Endothelial cell of umbilical vein (primary cell): ENCODE measurements at regions not wholly inside any gene's neighbourhood (a gene's known extent, or its start where the extent isn't known, plus 50 kb on each side); places are given as distances from the start of the nearest gene placed in this dataset.

Experiments
- BruUV-seq: library from RNA; stranded (reverse); fragments of 400-500 nt; replicated peaks from 2 replicates; lab custom pipeline; 2021; lab: Mats Ljungman, UMichigan
- CTCF ChIA-PET: fragments of 300-600, 350-600 bp; sonication (Branson Sonifier 250); formaldehyde crosslinking; loops from one replicate; lab custom pipeline; 2021; ENCODE audit warnings: antibody characterized with exemption, inconsistent platforms; lab: Charles Lee
- POLR2A ChIA-PET: fragments of 300-600, 350-600 bp; sonication (Branson Sonifier 250); formaldehyde crosslinking; loops from one replicate; lab custom pipeline; 2021; ENCODE audit warnings: antibody characterized with exemption, inconsistent platforms; lab: Charles Lee
- DNase-seq: peaks from one replicate; pipeline ENCODE4 v3.0.0-alpha.2; 2011; ENCODE audit warnings: low read depth, low spot score
- FAIRE-seq: peaks from 2 replicates; lab custom pipeline; 2011; peaks lifted over from hg19 to GRCh38; lab: Jason Lieb, UNC
- H2AFZ ChIP-seq: 2 replicates; pipeline ENCODE4 v1.6.0; 2012; ENCODE audit warnings: low read depth, low read length, control low read depth, inconsistent platforms
- H3K27ac ChIP-seq: 2 replicates; pipeline ENCODE4 v1.5.1; 2011; ENCODE audit warnings: low read depth, mild to moderate bottlenecking, control low read depth, low read length, moderate library complexity; ENCODE audit not compliant: insufficient read depth
- H3K27me3 ChIP-seq, 2 experiments: 2 replicates each; pipeline versions ENCODE4 v1.6.0 to v1.6.1; 2011; ENCODE audit warnings: low read length in 2 of 2, mixed read lengths in 1 of 2; ENCODE audit not compliant: control insufficient read depth in 2 of 2, insufficient read depth in 2 of 2
- H3K36me3 ChIP-seq, 2 experiments: 2 replicates in 1 of 2; 3 replicates in 1 of 2; pipeline ENCODE4 v1.5.1; 2011; ENCODE audit warnings: low read length in 2 of 2, mild to moderate bottlenecking in 1 of 2, moderate library complexity in 1 of 2; ENCODE audit not compliant: control insufficient read depth in 2 of 2, insufficient read depth in 2 of 2; ENCODE audit errors: extremely low read depth in 1 of 2
- H3K4me1 ChIP-seq: 3 replicates; pipeline ENCODE4 v1.5.1; 2011; ENCODE audit warnings: mild to moderate bottlenecking, low read length; ENCODE audit not compliant: control insufficient read depth, insufficient read depth; ENCODE audit errors: extremely low read depth
- H3K4me2 ChIP-seq: 2 replicates; pipeline ENCODE4 v1.6.1; 2011; ENCODE audit warnings: low read length, control low read depth, mixed read lengths; ENCODE audit not compliant: insufficient read depth
- H3K4me3 ChIP-seq, 3 experiments: fragments of 200-600 bp in 1 of 3; sonication (generic), shearing (Covaris generic) in 1 of 3; replicated peaks in 1 of 3; 2 replicates each; pipeline ENCODE4 v1.5.1; 2011 to 2016; ENCODE audit warnings: control low read depth in 3 of 3, low read length in 3 of 3, mild to moderate bottlenecking in 2 of 3, inconsistent platforms in 1 of 3, low read depth in 1 of 3, moderate library complexity in 1 of 3; ENCODE audit not compliant: insufficient read depth in 1 of 3
- H3K79me2 ChIP-seq: 2 replicates; pipeline ENCODE4 v1.6.0; 2012; ENCODE audit warnings: low read length, inconsistent platforms; ENCODE audit not compliant: control insufficient read depth, insufficient read depth
- H3K9ac ChIP-seq: replicated peaks from 2 replicates; pipeline ENCODE3; 2011; ENCODE audit warnings: low read length, control low read depth; ENCODE audit not compliant: insufficient read depth; ENCODE audit errors: extremely low read depth
- H3K9me1 ChIP-seq: replicated peaks from 3 replicates; pipeline ENCODE4 v1.6.0; 2011; ENCODE audit warnings: mild to moderate bottlenecking, low read length; ENCODE audit not compliant: control insufficient read depth, insufficient read depth; ENCODE audit errors: extremely low read depth
- H3K9me3 ChIP-seq: replicated peaks from 2 replicates; pipeline ENCODE4 v1.5.1; 2012; ENCODE audit warnings: low read length, inconsistent platforms; ENCODE audit not compliant: control insufficient read depth, insufficient read depth
- H4K20me1 ChIP-seq: replicated peaks from 2 replicates; pipeline ENCODE3; 2011; ENCODE audit warnings: mild to moderate bottlenecking, low read length; ENCODE audit not compliant: control insufficient read depth, insufficient read depth; ENCODE audit errors: extremely low read depth
- CTCF ChIP-seq, 2 donors: IDR thresholded peaks; 1 replicate in 1 of 2; 2 replicates in 1 of 2; pipeline ENCODE4 v1.5.1; 2011; ENCODE audit warnings: low read length in 2 of 2, mild to moderate bottlenecking in 2 of 2, moderate library complexity in 2 of 2, control low read depth in 1 of 2, inconsistent platforms in 1 of 2, low read depth in 1 of 2; ENCODE audit not compliant: insufficient read depth in 1 of 2; ENCODE audit errors: extremely low read depth in 1 of 2
- FOS ChIP-seq: IDR thresholded peaks from 2 replicates; pipeline ENCODE4 v1.6.1; 2011; ENCODE audit warnings: mild to moderate bottlenecking, low read length, moderate library complexity, borderline replicate concordance; ENCODE audit not compliant: insufficient read depth
- GATA2 ChIP-seq: IDR thresholded peaks from 2 replicates; pipeline ENCODE4 v1.7.0; 2011; ENCODE audit warnings: low read depth, mild to moderate bottlenecking, moderate library complexity, mixed read lengths, low read length; ENCODE audit not compliant: insufficient read length, insufficient read depth
- JUN ChIP-seq: IDR thresholded peaks from 2 replicates; pipeline ENCODE4 v1.6.1; 2011; ENCODE audit warnings: borderline replicate concordance, low read depth; ENCODE audit not compliant: insufficient read length, insufficient read depth
- MAX ChIP-seq: IDR thresholded peaks from 2 replicates; pipeline ENCODE4 v1.6.1; 2011; ENCODE audit not compliant: insufficient read depth, insufficient read length
- POLR2A ChIP-seq: IDR thresholded peaks from 2 replicates; pipeline ENCODE4 v1.6.1; 2012; ENCODE audit warnings: low read depth, mild to moderate bottlenecking, control low read depth, low read length
- dilution Hi-C: fragments of 300-500 bp; cut with MboI; formaldehyde crosslinking; loops from one replicate; pipeline ENCODE4 v1.15.0; 2019; ENCODE audit warnings: low sequenced_read_pairs; ENCODE audit not compliant: extremely low pct_ligation_motif_present
- intact Hi-C: fragments of 100-400 bp; cut with micrococcal nuclease; formaldehyde crosslinking; loops from one replicate; pipeline ENCODE4 v1.10.0; 2022

DNA sequence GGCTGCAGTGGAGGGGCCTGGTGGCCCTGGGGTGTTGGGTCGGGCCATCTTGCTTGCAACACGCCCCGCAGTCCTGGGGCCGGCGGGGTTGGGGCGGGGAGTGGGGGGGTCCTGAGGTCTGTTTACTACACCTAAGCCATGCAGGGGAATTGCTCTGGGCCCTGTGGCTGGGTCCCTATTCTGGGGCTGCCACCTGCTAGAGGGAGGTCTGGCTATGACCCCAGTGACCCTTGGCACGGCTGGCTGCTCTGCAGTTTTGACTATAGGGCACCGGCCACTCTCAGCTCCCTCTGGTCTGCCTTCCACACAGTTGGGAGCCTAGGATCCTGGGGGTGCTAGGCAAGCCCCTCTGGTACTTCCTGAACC is 170.6 kb upstream of the GLI2 start:
- no TSS peak for BruUV-seq
- H3K9me3 ChIP-seq, result no peaks in the 10 kb centered on the region
- H3K4me1 ChIP-seq, result no peaks in the 10 kb centered on the region
- no peak overlapping the region for H3K4me3 ChIP-seq
- FAIRE-seq, result no peak
- POLR2A ChIA-PET, result no interaction called here
- H2AFZ ChIP-seq, result no peak overlapping the region
- no peaks in the 10 kb centered on the region for H3K79me2 ChIP-seq
- no peak for DNase-seq
- H3K9me1 ChIP-seq, result no peaks in the 10 kb centered on the region
- H3K4me2 ChIP-seq, result no peak overlapping the region
- dilution Hi-C loops, result no loop called here
- no peak overlapping the region for H3K9ac ChIP-seq
- H4K20me1 ChIP-seq, result no peaks in the 10 kb centered on the region
- CTCF ChIA-PET, result interaction anchor here (1.2 kb wide), 1 partner anchor 13 kb away, joined by 5 read pairs; no protein-coding TSS in a partner anchor
- H3K27ac ChIP-seq, result no peak overlapping the region
- intact Hi-C loops, result no loop called here
- peaks cover 0 to 25% of the 10 kb centered on the region in 2 experiments for H3K27me3 ChIP-seq
- no peak for TF ChIP-seq JUN
- H3K36me3 ChIP-seq, result no peaks in the 10 kb centered on the region

DNA sequence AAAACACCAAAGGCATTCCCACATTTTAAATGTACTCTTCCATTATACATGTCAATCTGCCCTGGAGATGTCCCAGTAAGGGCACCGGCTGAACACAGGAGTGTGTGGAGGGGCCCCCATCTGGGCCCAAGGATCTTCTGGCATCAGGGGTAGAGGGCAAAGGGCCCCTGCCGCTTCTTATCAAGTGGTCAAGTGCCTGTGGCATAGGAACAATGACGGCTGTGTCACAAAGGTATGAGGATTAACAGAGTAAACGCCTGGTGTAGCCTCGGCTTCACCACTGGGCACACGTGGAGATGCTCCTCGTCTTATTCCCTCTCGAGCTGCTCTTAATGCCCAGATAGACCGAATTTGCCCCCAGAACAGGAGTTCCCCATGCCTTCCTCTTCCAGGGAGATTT is 169.7 kb upstream of the GLI2 start:
- Histone ChIP-seq H3K4me1 (no peaks in the 10 kb centered on the region), H3K9ac (no peak overlapping the region), H4K20me1 (no peaks in the 10 kb centered on the region), H3K4me2 (no peak overlapping the region), H3K36me3 (no peaks in the 10 kb centered on the region), H3K9me3 (no peaks in the 10 kb centered on the region), H3K27ac (no peak overlapping the region), H3K4me3 (no peak overlapping the region), H3K9me1 (no peaks in the 10 kb centered on the region), H2AFZ (no peak overlapping the region), H3K79me2 (no peaks in the 10 kb centered on the region), H3K27me3 (peaks cover 0 to 25% of the 10 kb centered on the region in 2 experiments)
- intact Hi-C loops (no loop called here), dilution Hi-C loops (no loop called here)
- ChIA-PET POLR2A (no interaction called here), CTCF (interaction anchor here (1.0 to 1.2 kb wide), 2 partner anchors 44 to 110 kb away, joined by 4 to 8 read pairs; no protein-coding TSS in a partner anchor)
- TF ChIP-seq CTCF (IDR thresholded peaks at IDR 0.05; ENCODE audit: extremely low read depth in 1 of 2, insufficient read depth in 1 of 2, low read depth in 1 of 2, low read length in 2 of 2) (no peak), GATA2 (no peak), MAX (no peak), POLR2A (no peak), FOS (no peak)
- no TSS peak for BruUV-seq
- FAIRE-seq (no peak), DNase-seq (no peak)
